Fibroblast of lung (primary cell): ENCODE measurements at regions not wholly inside any gene's neighbourhood (a gene's known extent, or its start where the extent isn't known, plus 50 kb on each side); places are given as distances from the start of the nearest gene placed in this dataset.

Experiments used
- EZH2 ChIP-seq: IDR thresholded peaks from 2 replicates; pipeline ENCODE4 v1.5.1; 2012; ENCODE audit warnings: low read length, control low read depth, mild to moderate bottlenecking; ENCODE audit errors: missing control alignments
- TF ChIP-seq, protein P1 (sequence below), 2 donors: IDR thresholded peaks in 1 of 2; conservative IDR thresholded peaks in 1 of 2; 1 replicate in 1 of 2; 2 replicates in 1 of 2; pipeline ENCODE4 v1.5.1; 2011 to 2012; ENCODE audit warnings: low read length in 2 of 2, control low read depth in 1 of 2, inconsistent platforms in 1 of 2, low read depth in 1 of 2, mild to moderate bottlenecking in 1 of 2

- TF ChIP-seq, protein P1, sequence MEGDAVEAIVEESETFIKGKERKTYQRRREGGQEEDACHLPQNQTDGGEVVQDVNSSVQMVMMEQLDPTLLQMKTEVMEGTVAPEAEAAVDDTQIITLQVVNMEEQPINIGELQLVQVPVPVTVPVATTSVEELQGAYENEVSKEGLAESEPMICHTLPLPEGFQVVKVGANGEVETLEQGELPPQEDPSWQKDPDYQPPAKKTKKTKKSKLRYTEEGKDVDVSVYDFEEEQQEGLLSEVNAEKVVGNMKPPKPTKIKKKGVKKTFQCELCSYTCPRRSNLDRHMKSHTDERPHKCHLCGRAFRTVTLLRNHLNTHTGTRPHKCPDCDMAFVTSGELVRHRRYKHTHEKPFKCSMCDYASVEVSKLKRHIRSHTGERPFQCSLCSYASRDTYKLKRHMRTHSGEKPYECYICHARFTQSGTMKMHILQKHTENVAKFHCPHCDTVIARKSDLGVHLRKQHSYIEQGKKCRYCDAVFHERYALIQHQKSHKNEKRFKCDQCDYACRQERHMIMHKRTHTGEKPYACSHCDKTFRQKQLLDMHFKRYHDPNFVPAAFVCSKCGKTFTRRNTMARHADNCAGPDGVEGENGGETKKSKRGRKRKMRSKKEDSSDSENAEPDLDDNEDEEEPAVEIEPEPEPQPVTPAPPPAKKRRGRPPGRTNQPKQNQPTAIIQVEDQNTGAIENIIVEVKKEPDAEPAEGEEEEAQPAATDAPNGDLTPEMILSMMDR (conservative IDR thresholded peaks at IDR 0.05 in 1 of 2, IDR thresholded peaks at IDR 0.05 in 1 of 2; ENCODE audit: low read depth in 1 of 2, low read length in 2 of 2) = no peak
- no peak for TF ChIP-seq EZH2
These were observed 1662.4 kb upstream of the ACO1 start for GRCh38 chr9:30722065-30722464.
